Lung (tissue), 11 donors: ENCODE measurements at regions not wholly inside any gene's neighbourhood (a gene's known extent, or its start where the extent isn't known, plus 50 kb on each side); places are given as distances from the start of the nearest gene placed in this dataset.

ENCODE experiments used
- ATAC-seq: fragments of 200-7000 bp; cut with Tn5 transposase; one replicate; pipeline ENCODE4 v1.9.1; 2020; ENCODE audit warnings: moderate number of reproducible peaks; ENCODE audit not compliant: insufficient read depth, low FRiP score
- DNase-seq, 3 donors: peaks; one replicate each; pipeline ENCODE4 v3.0.0-alpha.2; 2013 to 2017
- H3K27ac ChIP-seq, 2 donors: one replicate each; pipeline ENCODE4 v1.5.1; 2013; ENCODE audit warnings: mild to moderate bottlenecking in 2 of 2, moderate library complexity in 2 of 2, control low read depth in 1 of 2, inconsistent platforms in 1 of 2, low read depth in 1 of 2, low read length in 1 of 2
- H3K27me3 ChIP-seq, 3 donors: one replicate each; pipeline ENCODE4 v1.5.1; 2013; ENCODE audit warnings: low read length in 2 of 3; ENCODE audit not compliant: control insufficient read depth in 3 of 3, insufficient read depth in 3 of 3
- H3K36me3 ChIP-seq, 4 donors: one replicate each; pipeline ENCODE4 v1.5.1; 2013; ENCODE audit warnings: low read length in 4 of 4, mild to moderate bottlenecking in 1 of 4, moderate library complexity in 1 of 4; ENCODE audit not compliant: control insufficient read depth in 4 of 4, insufficient read depth in 4 of 4
- H3K4me1 ChIP-seq, 5 donors: one replicate each; pipeline ENCODE4 v1.5.1; 2013; ENCODE audit warnings: low read length in 5 of 5, mild to moderate bottlenecking in 2 of 5, moderate library complexity in 1 of 5; ENCODE audit not compliant: control insufficient read depth in 5 of 5, insufficient read depth in 5 of 5
- H3K4me3 ChIP-seq: one replicate; pipeline ENCODE4 v1.5.1; 2013; ENCODE audit warnings: mild to moderate bottlenecking, control low read depth, moderate library complexity
- H3K9ac ChIP-seq, 2 donors: one replicate each; pipeline ENCODE4 v1.5.1; 2013; ENCODE audit warnings: low read length in 2 of 2, control low read depth in 1 of 2; ENCODE audit not compliant: insufficient read depth in 1 of 2
- H3K9me3 ChIP-seq, 4 donors: one replicate each; pipeline ENCODE4 v1.5.1; 2013; ENCODE audit warnings: low read length in 3 of 4, mild to moderate bottlenecking in 1 of 4, moderate library complexity in 1 of 4; ENCODE audit not compliant: control insufficient read depth in 4 of 4, insufficient read depth in 3 of 4
- CTCF ChIP-seq: IDR thresholded peaks from 2 replicates; pipeline ENCODE4 v1.5.1; 2012; ENCODE audit warnings: mild to moderate bottlenecking; ENCODE audit errors: control extremely low read depth, extremely low read depth
- WGBS, 2 donors: extraction: QIAGEN DNeasy Blood & Tissue Kit; methylation state at CpG; one replicate each; pipeline ENCODE4 v1.1.7; 2013; 5-methylcytosine and 5-hydroxymethylcytosine counted together
- donor health status: control.
- donor health status: control.
- donor health status: Bipolar disorder and iron deficiency.
- donor health status: healthy.
- donor health status: DM: yes; HTN: yes; CAD: no.

DNA sequence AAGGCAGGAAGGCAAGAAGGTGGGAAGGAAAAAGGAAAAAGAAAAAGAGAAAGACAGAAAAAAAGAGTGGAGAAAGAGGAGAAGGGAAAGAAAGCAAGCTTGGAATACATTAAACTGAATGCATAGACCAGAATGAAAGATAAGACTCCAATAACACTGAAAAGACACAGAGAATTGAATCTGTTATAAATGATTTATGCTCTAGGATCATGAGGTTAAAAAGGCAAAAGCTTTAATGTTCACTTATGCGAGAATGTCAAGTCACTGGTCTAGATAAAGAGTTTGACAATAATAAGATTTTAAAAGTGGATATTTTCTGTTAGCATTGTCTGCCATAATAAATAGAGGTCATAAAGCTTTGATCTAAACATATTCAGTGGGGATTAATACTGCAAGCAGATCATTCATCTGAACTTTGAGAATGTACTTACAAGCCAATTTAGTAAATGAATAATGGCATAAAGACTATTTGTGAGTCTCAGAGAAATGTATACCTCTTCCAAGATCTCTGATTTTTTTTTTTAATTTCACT lies 1069.2 kb upstream of the SLC39A10 start:
- Histone ChIP-seq H3K27ac (no peak overlapping the region), H3K27me3 (no peaks in the 10 kb centered on the region), H3K36me3 (no peaks in the 10 kb centered on the region), H3K9ac (no peak overlapping the region), H3K9me3 (no peaks in the 10 kb centered on the region), H3K4me1 (no peaks in the 10 kb centered on the region), H3K4me3 (no peak overlapping the region)
- ATAC-seq (no peak), DNase-seq (no peak)
- no peak for TF ChIP-seq CTCF
- WGBS, 2 donors: 74 to 78% methylated on average over 1 of the region's 1 CpG

- H3K27me3 ChIP-seq: no peaks in the 10 kb centered on the region
- WGBS, 2 donors: 81 to 82% methylated on average over 2 of the region's 2 CpGs
- no peak overlapping the region for H3K27ac ChIP-seq
- no peaks in the 10 kb centered on the region for H3K9me3 ChIP-seq
- ATAC-seq (no peak), DNase-seq (no peak)
- H3K36me3 ChIP-seq: no peaks in the 10 kb centered on the region
- H3K9ac ChIP-seq: no peak overlapping the region
- H3K4me1 ChIP-seq: no peaks in the 10 kb centered on the region
- no peak overlapping the region for H3K4me3 ChIP-seq
- no peak for TF ChIP-seq CTCF
Measured at GRCh38 chr2:194567661-194568017, 1089.4 kb upstream of the SLC39A10 start.

DNA sequence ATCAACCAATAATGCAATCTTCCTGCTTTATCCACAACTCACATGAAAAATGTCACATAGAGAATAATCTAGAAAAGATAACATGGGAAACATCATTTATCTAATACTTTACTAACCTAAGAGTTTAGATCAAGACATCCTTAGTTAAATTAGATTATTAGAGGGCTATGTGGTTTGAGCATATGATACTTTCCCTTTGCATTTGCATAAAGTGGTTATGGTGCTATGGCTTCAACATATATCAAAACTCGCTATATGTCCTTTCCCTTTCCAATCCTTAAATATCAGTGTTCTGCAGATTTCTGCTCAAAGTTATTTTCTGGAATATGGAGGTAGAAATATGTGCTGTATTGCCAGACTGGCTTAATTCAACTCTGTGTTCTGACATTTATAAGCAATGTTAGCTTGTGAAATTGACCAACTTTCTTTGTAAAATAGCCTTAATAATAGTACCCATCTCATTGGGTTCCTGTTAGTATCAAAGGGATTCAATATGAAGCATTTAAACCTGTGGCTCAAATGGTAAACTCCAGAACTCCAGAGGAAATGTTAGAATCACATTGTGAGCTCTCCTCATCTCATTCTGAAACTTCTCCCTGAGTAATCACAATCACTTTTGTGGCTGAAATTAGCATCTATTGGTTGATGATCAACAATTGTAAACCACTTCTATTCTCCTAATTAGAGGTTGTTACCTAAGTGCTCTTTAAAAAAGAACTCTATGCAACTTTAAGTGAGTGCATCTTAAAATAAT lies 1089.9 kb upstream of the SLC39A10 start:
- DNase-seq (no peak), ATAC-seq (no peak)
- no peak overlapping the region for H3K27ac ChIP-seq
- H3K36me3 ChIP-seq: no peaks in the 10 kb centered on the region
- no peaks in the 10 kb centered on the region for H3K9me3 ChIP-seq
- no peaks in the 10 kb centered on the region for H3K27me3 ChIP-seq
- no peak overlapping the region for H3K9ac ChIP-seq
- H3K4me3 ChIP-seq: no peak overlapping the region
- H3K4me1 ChIP-seq: no peaks in the 10 kb centered on the region
- TF ChIP-seq CTCF: no peak
- WGBS, 2 donors: 91 to 92% methylated on average over 1 of the region's 1 CpG
